Lung (tissue), 11 donors: ENCODE measurements at regions not wholly inside any gene's neighbourhood (a gene's known extent, or its start where the extent isn't known, plus 50 kb on each side); places are given as distances from the start of the nearest gene placed in this dataset.

Experiments used
- ATAC-seq: fragments of 200-7000 bp; cut with Tn5 transposase; one replicate; pipeline ENCODE4 v1.9.1; 2020; ENCODE audit warnings: moderate number of reproducible peaks; ENCODE audit not compliant: insufficient read depth, low FRiP score
- DNase-seq, 3 donors: peaks; one replicate each; pipeline ENCODE4 v3.0.0-alpha.2; 2013 to 2017
- H3K27ac ChIP-seq, 2 donors: one replicate each; pipeline ENCODE4 v1.5.1; 2013; ENCODE audit warnings: mild to moderate bottlenecking in 2 of 2, moderate library complexity in 2 of 2, control low read depth in 1 of 2, inconsistent platforms in 1 of 2, low read depth in 1 of 2, low read length in 1 of 2
- H3K27me3 ChIP-seq, 3 donors: one replicate each; pipeline ENCODE4 v1.5.1; 2013; ENCODE audit warnings: low read length in 2 of 3; ENCODE audit not compliant: control insufficient read depth in 3 of 3, insufficient read depth in 3 of 3
- H3K36me3 ChIP-seq, 4 donors: one replicate each; pipeline ENCODE4 v1.5.1; 2013; ENCODE audit warnings: low read length in 4 of 4, mild to moderate bottlenecking in 1 of 4, moderate library complexity in 1 of 4; ENCODE audit not compliant: control insufficient read depth in 4 of 4, insufficient read depth in 4 of 4
- H3K4me1 ChIP-seq, 5 donors: one replicate each; pipeline ENCODE4 v1.5.1; 2013; ENCODE audit warnings: low read length in 5 of 5, mild to moderate bottlenecking in 2 of 5, moderate library complexity in 1 of 5; ENCODE audit not compliant: control insufficient read depth in 5 of 5, insufficient read depth in 5 of 5
- H3K4me3 ChIP-seq: one replicate; pipeline ENCODE4 v1.5.1; 2013; ENCODE audit warnings: mild to moderate bottlenecking, control low read depth, moderate library complexity
- H3K9ac ChIP-seq, 2 donors: one replicate each; pipeline ENCODE4 v1.5.1; 2013; ENCODE audit warnings: low read length in 2 of 2, control low read depth in 1 of 2; ENCODE audit not compliant: insufficient read depth in 1 of 2
- H3K9me3 ChIP-seq, 4 donors: one replicate each; pipeline ENCODE4 v1.5.1; 2013; ENCODE audit warnings: low read length in 3 of 4, mild to moderate bottlenecking in 1 of 4, moderate library complexity in 1 of 4; ENCODE audit not compliant: control insufficient read depth in 4 of 4, insufficient read depth in 3 of 4
- CTCF ChIP-seq: IDR thresholded peaks from 2 replicates; pipeline ENCODE4 v1.5.1; 2012; ENCODE audit warnings: mild to moderate bottlenecking; ENCODE audit errors: control extremely low read depth, extremely low read depth
- WGBS, 2 donors: extraction: QIAGEN DNeasy Blood & Tissue Kit; methylation state at CpG; one replicate each; pipeline ENCODE4 v1.1.7; 2013; 5-methylcytosine and 5-hydroxymethylcytosine counted together
- donor health status: control.
- donor health status: control.
- donor health status: Bipolar disorder and iron deficiency.
- donor health status: healthy.
- donor health status: DM: yes; HTN: yes; CAD: no.

GRCh38 chr3:167919590-167919989, 176.1 kb downstream of the GOLIM4 start:
- TF ChIP-seq CTCF = no peak
- no peaks in the 10 kb centered on the region for H3K36me3 ChIP-seq
- DNase-seq = no peak
- no peak overlapping the region for H3K4me3 ChIP-seq
- ATAC-seq = no peak
- no peak overlapping the region for H3K27ac ChIP-seq
- no peaks in the 10 kb centered on the region for H3K9me3 ChIP-seq
- no peak overlapping the region for H3K9ac ChIP-seq
- no peaks in the 10 kb centered on the region for H3K4me1 ChIP-seq
- WGBS, 2 donors = 96 to 97% methylated on average over 1 of the region's 1 CpG
- H3K27me3 ChIP-seq = peaks cover 0 to 2% (median 0%) of the 10 kb centered on the region in 3 donors

- H3K36me3 ChIP-seq = no peaks in the 10 kb centered on the region
- no peak overlapping the region for H3K9ac ChIP-seq
- peaks cover 0 to 2% (median 0%) of the 10 kb centered on the region in 3 donors for H3K27me3 ChIP-seq
- no peak overlapping the region for H3K4me3 ChIP-seq
- no peak overlapping the region for H3K27ac ChIP-seq
- no peak for DNase-seq
- H3K4me1 ChIP-seq = no peaks in the 10 kb centered on the region
- no peak for TF ChIP-seq CTCF
- ATAC-seq = no peak
- no peaks in the 10 kb centered on the region for H3K9me3 ChIP-seq
- 83 to 89% methylated on average over 2 of the region's 2 CpGs for WGBS, 2 donors
Measured at GRCh38 chr3:167918686-167919085, 177.0 kb downstream of the GOLIM4 start.

GRCh38 chr3:167918008-167918596, 177.6 kb downstream of the GOLIM4 start:
- ATAC-seq = no peak
- H3K36me3 ChIP-seq = no peaks in the 10 kb centered on the region
- no peaks in the 10 kb centered on the region for H3K9me3 ChIP-seq
- H3K4me1 ChIP-seq = no peaks in the 10 kb centered on the region
- WGBS, 2 donors = 87 to 93% methylated on average over 4 of the region's 4 CpGs
- H3K27me3 ChIP-seq = peaks cover 0 to 2% (median 0%) of the 10 kb centered on the region in 3 donors
- no peak overlapping the region for H3K27ac ChIP-seq
- H3K4me3 ChIP-seq = no peak overlapping the region
- H3K9ac ChIP-seq = no peak overlapping the region
- DNase-seq = no peak
- TF ChIP-seq CTCF = no peak
